ENCODE measurements at regions not wholly inside any gene's neighbourhood (a gene's known extent, or its start where the extent isn't known, plus 50 kb on each side); places are given as distances from the start of the nearest gene placed in this dataset.

- TF ChIP-seq EZH2 (IDR thresholded peaks at IDR 0.05; ENCODE audit: low read length, unreplicated experiment), result no peak
- TF ChIP-seq, protein P1, sequence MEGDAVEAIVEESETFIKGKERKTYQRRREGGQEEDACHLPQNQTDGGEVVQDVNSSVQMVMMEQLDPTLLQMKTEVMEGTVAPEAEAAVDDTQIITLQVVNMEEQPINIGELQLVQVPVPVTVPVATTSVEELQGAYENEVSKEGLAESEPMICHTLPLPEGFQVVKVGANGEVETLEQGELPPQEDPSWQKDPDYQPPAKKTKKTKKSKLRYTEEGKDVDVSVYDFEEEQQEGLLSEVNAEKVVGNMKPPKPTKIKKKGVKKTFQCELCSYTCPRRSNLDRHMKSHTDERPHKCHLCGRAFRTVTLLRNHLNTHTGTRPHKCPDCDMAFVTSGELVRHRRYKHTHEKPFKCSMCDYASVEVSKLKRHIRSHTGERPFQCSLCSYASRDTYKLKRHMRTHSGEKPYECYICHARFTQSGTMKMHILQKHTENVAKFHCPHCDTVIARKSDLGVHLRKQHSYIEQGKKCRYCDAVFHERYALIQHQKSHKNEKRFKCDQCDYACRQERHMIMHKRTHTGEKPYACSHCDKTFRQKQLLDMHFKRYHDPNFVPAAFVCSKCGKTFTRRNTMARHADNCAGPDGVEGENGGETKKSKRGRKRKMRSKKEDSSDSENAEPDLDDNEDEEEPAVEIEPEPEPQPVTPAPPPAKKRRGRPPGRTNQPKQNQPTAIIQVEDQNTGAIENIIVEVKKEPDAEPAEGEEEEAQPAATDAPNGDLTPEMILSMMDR (conservative IDR thresholded peaks at IDR 0.05; ENCODE audit: low read depth, low read length), result no peak
Measured at GRCh38 chr2:173511357-173511756, 156.7 kb downstream of the CDCA7 start.

Measured in PC-3 (cell line).